GM12874 (cell line): ENCODE measurements at regions not wholly inside any gene's neighbourhood (a gene's known extent, or its start where the extent isn't known, plus 50 kb on each side); places are given as distances from the start of the nearest gene placed in this dataset.

Source experiments
- TF ChIP-seq, protein P1 (sequence below): IDR thresholded peaks from 2 replicates; pipeline ENCODE4 v1.5.1; 2011; ENCODE audit warnings: low read depth, mild to moderate bottlenecking, control low read depth, low read length, moderate library complexity; ENCODE audit not compliant: insufficient read depth

DNA sequence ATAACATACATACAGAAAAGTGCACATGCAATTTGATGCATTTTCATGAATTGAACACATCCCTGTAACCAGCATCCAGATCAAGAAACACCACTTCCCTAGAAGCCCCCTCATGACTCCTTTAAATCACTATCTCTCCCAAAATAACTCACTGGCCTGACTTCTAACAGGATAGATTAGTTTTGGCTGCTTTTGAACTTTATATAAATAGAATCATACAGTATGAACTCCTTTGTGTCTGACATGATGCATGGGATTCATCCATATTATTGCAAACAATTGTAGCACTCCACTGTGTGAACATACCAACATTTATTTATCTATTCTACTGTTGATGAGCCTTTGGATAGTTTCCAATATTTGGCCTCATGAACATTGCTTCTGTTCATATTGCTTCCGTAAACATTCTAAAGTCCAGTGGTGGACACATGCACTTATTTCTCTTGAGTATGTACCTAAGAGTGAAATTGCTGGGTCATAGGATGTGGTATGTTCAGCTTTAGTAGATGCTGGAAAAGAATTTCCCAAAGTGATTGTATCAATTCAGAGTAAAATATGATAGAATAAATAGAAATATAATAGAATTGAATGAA is 148.7 kb upstream of the GDNF start:
- TF ChIP-seq, protein P1, sequence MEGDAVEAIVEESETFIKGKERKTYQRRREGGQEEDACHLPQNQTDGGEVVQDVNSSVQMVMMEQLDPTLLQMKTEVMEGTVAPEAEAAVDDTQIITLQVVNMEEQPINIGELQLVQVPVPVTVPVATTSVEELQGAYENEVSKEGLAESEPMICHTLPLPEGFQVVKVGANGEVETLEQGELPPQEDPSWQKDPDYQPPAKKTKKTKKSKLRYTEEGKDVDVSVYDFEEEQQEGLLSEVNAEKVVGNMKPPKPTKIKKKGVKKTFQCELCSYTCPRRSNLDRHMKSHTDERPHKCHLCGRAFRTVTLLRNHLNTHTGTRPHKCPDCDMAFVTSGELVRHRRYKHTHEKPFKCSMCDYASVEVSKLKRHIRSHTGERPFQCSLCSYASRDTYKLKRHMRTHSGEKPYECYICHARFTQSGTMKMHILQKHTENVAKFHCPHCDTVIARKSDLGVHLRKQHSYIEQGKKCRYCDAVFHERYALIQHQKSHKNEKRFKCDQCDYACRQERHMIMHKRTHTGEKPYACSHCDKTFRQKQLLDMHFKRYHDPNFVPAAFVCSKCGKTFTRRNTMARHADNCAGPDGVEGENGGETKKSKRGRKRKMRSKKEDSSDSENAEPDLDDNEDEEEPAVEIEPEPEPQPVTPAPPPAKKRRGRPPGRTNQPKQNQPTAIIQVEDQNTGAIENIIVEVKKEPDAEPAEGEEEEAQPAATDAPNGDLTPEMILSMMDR = no peak

DNA sequence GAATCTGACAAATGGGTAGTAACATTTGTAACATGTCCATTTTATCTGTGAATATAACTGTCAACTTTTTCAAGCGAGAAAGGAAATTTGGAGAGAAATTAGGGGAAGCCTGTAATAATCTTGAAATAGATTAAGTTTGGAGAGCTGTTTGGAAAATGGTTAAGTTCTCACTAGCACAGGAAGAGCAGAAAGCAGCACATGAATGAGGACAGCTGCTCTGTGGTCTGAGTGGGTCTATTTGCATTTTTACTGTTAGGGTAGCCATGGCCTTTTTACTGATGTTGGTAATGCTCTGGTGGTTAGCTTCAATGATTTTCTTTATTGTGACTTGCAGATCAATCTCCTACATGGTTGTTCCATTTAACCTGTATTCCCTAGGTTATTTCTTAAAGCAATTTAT is 144.5 kb upstream of the GDNF start:
- TF ChIP-seq, protein P1 = no peak

DNA sequence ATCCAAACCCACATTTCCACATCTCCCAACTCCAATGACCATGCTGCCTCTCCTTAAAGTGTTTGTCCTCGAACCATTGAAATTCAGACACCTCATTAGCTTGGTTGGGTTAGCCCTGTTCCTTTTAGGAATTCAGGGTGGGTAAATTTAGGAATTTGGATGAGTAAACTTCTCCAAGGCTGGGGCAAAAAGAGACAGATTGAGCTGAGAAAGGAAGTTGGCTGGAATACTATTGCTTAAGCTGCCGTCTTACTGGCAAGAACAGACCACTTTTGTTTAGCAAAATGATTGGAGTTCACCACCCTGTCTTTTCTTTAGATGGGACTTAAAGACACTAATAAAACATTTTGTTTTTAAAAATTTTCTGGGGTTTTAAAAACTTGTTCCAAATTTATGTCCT is 143.6 kb upstream of the GDNF start:
- TF ChIP-seq, protein P1 = no peak

DNA sequence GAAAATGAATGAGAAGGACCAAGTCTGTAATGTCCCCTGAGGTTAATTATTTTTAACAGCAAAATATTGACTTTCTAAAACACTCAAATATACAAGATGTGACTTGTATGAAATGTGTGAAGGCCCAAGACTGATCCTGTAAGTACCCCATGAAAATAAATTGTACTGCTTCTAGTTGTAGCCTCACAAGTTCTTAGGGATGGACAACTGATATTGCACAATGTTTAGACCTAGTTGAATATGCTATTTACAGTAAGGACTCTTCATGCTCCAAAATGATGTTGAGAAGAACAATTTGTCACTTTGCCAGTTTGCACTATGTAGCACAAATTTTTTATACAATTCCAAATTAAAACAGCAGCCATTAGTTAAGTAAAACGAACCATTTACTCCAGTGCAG is 139.7 kb upstream of the GDNF start:
- TF ChIP-seq, protein P1 = no peak

DNA sequence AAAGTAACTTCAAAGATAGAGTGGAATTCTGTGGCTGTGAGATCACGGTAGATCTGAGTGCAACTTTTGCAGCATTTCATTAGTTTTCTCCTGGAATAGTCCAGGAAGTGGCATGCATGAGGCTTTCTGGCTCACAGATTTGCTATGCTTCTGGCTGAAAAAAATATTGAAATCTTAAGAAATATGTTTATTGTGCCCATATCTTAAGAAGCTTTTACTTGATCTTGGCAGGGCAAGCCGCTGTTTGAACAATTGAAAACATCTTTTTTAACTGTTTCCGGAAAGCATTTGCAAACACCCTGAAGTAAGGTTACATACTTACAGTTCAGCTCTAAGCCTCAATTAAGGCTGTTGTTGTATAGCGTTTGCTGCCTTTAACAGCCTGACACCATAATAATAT is 135.7 kb upstream of the GDNF start:
- TF ChIP-seq, protein P1 = no peak

DNA sequence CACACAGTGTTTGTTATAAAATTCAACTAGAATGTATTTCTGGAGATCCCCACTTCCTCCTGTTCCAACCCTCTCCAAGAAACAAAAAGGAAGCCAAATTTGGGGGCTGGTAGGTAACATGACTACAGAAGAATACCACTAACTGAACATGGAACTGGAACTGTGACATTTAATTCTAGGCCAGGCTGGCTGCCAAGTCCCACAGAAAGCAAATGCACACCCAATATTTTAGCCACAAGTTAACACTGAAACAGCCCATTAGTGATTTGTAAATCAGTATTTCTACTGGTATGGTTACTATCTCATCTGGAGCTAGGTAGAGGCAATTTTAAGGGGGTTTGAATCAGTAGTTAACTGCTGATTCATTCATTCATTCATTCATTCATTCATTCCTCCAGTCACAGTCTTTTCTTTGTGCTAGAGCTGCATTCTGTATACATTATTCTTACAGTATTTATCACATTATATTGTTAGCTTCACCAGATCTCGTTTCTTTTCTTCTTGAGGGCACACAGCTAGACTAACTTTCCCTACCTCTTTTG is 131.7 kb upstream of the GDNF start:
- TF ChIP-seq, protein P1 = no peak

DNA sequence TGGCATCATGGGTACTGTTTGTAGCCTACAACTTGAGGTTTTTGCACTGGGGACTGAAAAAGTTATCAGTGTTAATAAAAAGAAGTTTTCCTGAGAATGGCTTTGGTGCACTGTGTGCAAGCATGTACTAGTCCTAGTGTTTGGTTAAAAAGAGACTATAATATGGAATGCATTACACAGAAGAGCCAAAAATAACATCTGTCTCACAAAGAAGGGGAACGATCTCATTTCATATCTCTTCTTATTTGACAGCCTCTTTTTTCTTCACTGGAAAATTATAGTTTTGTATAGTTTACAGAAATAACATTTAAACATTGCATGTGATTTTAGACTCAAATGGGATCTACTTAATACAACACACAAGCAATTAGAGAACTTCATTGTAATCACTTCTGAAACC is 127.0 kb upstream of the GDNF start:
- TF ChIP-seq, protein P1 = no peak
